Hematopoietic multipotent progenitor cell treated with erythropoietin and hydrocortisone succinate and interleukin-3 and kit ligand, for 6 days (in vitro differentiated cells): ENCODE measurements at regions not wholly inside any gene's neighbourhood (a gene's known extent, or its start where the extent isn't known, plus 50 kb on each side); places are given as distances from the start of the nearest gene placed in this dataset.
A peak's percentile ranks its signal among the peaks of the same experiment; 100 is the strongest.

Experiments
- DNase-seq: peaks from one replicate; pipeline ENCODE4 v3.0.0-alpha.2; 2015

DNA sequence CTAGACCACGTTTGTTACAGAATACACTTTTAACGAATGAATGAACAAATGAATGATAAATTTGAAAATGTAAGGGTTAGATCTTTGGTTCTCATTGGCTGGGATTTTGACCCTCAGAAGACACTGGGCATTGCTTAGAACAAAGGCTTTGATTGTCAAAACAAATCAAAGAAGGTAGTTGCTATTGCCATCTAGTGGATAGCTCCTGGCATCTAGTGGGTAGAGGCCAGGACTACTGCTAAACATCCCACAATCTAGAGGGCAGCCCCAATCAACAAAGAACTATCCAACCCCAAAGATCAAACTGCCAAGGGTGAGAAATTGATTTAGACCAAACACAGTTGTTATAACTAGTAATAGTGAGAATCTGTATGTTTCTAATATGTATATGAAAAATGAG lies 552.3 kb downstream of the KCNJ3 start:
- DNase-seq = peak; percentile 23

DNA sequence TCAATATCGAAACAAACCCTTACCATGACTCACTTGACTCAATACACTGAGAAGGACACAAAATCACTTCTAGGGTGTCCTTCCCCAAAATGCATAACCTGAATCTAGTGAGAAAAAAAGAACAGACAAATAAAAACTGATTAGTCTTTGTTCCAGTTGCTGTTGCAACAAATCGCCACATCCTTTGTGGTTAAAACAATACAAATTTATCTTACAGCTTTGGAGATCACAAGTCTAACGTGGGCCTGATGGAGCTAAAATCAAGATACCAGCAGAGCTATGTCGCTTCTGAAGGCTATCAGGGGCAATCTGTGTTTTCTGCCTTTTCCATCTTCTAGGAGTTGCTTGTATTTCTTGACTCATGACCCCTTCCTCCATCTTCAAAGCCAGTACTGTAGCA lies 541.7 kb downstream of the KCNJ3 start:
- DNase-seq = peak; percentile 50

DNA sequence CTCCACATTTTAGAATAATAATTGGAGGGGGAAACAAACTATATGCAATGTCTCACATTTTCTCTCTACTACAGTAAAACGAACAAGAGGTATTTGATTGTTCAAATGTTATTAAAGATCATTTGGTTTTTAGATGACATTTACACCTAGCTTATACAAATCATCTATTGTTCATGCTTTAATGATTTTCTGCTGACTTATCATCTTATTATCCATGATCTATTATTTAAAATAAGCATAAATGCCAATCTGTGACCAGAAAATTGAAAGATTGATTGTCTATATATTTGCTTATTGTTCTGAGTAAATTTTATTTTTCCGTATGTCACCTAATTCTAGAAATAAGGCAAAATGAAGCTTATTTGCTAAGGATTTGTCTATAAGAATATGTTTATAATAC lies 537.2 kb downstream of the KCNJ3 start:
- no peak for DNase-seq

DNA sequence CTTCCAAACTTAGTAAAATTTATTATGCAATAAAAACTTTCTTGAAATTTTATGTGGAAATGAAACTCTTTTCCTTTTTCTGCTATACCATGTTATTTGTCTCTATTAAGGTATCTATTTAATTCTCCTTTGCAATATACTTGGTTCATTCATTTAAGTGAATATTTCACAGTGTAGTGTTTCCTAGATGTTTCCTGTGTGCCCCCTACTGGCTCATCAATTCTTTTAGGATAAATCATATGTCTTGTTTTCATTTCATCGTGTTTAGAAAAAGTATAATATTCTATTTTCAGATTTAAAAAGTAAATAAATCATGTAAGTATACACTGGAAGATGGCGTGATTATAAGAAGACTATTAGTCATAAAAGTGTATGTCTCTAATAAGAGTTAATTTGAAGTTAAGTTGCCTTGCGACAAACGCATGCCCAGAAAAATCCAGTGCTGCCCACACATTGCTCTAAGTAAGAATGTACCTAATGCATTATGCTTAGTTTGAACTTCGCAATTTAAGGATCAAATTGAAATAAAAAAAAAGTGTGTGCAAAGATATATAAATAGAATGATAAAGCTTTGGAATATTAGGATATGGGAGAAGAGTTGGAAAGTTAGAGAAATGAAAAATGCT lies 525.4 kb downstream of the KCNJ3 start:
- DNase-seq = peak; percentile 39

DNA sequence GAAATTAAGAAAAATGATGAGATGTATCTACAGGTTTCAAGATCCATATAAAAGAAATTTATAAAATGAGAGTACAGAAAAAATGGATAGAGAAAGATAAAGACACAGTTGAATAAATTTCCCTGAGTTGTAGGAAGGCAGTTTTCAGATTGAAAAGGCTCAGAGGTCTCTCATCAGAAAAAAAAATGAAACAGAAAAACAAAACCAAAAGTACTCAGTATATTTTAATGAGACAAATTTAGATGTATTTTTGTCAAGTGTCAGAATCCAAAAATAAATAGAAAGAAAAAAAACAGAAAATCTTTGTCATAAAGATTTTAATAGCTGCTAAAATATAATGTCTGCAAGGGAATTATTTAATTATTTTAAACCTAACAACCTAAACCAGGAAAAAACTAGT lies 520.5 kb downstream of the KCNJ3 start:
- no peak for DNase-seq

DNA sequence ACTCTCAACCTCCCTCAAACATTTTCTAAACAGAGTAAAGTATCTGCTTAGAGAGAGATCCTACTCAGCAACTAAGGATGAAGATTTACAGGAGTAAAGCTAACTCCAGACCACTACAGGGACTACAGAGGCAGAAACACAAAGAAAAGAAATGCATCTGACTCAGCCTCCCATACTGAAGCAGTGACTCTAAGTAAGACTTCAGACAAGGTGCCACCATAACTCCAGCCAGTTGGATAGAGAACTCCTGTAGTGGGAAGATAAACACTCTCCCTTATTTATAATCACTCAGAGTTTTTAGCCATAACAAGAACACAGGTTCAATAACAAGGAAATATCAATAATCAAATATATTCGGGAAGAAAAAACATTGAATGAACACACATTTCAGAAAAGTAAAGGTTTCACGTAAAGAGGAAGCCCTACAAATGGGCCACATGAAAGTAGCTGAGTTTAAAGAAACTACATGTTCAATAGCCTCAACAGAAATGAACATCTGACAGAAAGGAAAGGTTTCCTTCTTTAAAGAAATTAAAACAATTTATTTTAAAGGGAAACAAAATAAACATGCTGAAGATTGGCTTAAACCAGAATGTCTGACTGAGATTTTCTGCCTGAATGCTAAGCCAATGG lies 519.9 kb downstream of the KCNJ3 start:
- DNase-seq = no peak

DNA sequence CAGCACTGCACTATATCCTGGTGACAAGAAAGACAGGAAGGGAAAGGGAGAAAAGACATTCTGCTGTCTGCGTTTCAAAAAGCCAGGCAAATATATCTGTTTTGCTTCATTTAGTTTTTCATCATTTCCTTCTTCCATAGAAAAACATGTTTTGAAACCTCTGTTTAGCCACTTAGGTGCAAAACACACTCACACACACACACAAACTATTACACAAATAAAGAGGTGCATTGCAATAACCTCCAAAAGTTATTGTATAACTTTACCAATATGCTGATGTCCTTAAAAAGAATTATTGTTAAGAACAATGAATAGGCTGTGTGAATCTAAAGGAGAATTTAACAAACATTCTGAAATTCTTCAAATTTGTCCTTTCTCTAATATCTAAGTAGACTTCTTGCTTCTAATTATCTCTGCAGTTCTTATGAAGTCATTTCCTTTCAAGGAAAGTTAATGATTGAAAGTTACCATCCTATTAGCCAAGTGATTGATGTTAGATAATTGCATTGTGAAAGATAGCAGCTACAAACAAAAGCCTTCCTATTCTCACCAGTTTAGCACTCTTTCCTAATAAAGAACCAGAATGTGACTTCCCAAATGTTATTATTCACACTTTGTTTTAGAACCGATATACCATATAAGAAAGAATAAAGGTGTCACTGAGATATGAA lies 516.7 kb downstream of the KCNJ3 start:
- DNase-seq = no peak

DNA sequence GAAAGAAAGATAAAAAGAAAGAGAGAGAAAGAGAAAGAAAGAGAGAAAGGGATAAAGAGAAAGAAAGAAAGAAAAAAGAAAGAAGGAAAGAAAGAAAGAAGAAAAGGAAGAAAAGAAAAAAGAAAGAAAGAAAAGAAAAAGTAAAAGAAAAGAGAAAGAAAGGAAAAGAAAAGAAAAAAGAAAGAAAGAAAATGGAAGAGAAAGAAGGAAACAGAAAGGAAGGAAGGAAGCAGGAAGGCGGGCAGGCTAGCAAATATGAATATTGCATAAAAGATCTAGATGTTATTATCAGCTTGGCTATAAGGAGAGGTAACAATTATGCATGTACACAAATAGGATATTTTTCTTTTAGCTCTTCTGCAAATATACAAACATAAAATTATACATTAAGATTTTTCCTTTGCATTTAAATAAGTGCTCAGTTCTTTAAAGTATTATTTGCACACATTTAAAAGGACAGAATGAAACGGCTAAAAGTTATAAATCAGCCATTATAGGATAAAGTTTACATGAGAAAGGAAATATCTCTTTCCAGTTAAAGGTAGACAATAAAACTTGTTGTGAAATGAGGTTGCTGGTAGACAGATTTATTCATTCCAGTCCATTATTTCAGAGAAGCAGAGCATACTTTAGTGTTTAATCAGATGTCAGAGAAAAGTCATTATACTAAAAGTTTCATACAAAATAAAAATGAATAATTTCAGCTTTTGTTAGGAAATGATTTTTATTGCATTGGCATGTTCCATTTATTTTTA lies 511.4 kb downstream of the KCNJ3 start:
- DNase-seq = no peak

DNA sequence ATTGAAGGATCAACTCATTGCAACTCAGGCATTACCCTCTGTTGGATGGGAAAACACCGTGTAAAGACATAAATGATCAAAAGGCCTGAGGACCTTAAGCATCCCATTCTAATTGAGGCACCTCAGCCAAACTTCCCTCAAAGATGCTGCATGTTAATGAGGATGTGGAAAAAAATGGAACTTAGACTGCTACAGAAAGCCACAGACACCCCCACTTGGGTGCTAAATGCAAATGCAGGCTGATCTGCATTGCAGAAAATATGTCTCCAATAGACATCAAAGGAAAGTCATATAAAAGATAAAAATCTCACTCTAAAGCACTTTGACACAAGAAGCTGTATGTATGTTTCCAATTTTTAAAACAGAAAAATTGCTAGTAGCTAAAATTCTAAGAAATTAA lies 504.7 kb downstream of the KCNJ3 start:
- no peak for DNase-seq

DNA sequence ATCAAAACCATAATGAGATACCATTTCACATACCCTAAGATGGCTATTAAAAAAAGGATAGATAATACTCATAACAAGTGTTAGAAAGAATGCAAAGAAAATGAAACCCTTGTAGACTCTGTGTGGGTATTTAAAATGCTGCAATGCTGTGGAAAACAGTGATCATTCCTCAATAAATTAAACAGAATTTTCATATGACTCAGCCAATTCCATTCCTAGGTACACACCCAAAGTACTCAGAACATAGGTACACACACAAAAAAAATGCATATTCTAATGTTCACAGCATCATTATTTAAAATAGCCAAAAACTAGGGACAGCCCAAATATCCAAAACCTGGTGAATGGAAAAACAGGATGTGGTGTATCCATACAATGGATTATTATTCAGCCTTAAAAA lies 502.3 kb downstream of the KCNJ3 start:
- DNase-seq = no peak

DNA sequence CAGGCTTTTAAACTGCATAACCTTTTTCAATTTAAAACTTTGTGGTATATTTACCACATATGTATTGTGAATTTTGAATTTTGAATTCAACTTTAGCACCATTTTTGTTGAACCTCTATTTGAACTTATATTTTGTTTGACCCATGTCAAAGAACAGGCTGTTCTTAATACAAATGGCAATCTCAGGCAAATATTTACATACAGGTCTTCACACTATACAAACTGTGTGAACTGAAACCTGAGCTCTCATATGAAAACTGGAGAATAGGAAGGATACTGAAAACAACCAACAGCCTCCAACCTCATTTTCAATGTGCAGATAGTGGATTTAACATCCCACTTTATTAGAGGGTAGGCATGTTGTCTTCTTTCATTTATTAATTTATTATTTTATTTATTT lies 491.8 kb downstream of the KCNJ3 start:
- DNase-seq = no peak

DNA sequence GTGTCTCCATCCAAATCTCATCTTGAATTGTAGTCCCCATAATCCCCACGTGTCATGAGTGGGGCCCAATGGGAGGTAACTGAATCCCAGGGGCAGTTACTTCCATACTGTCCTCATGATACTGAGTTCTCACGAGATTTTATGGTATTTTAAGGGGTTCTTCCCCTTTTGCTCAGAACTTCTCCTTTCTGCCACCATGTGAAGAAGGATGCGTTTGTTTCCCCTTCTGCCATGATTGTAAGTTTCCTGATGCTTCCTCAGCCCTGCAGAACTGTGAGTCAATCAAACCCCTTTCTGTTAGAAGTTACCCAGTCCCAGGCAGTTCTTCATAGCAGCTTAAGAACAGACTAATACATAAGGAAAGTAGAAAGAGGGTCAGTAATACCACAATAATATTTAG lies 480.4 kb downstream of the KCNJ3 start:
- DNase-seq = peak; percentile 5

DNA sequence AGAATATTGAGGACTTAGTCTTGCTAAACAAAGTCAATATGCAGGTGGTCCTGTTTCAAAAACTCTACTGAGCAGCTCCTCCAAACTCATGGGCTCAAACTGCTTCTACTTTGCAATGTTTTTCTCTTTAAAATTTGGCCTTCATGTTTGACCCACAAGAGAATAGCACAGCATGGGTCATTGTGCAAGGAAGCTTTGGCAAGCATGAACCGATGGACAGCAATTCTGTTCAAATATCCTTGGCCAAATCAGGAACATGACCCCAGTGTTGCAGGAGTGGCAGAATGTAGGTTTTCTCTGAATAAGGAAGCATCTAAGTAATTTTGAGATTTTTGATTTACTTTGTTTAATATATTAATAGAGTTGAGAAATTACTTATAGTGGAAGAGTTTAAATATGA lies 477.9 kb downstream of the KCNJ3 start:
- no peak for DNase-seq

DNA sequence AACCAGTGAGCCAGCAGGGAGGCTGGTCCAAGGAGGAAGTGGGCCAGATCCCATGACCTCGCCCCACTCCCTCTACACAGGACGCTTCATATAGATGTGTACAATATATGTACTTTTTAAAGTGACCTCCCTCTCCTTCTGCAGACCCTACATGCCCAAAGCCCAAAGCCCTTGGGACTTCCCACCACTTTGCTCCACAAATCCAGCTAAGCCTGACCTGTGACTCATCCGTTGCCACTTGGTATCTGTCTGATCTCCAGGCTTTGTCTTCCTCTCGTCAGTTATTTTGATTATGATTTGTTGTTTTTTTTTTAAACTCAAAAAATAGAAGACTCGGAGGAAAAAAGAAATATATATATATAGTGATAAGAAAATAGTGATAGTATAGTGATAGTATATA lies 470.8 kb downstream of the KCNJ3 start:
- DNase-seq = no peak

DNA sequence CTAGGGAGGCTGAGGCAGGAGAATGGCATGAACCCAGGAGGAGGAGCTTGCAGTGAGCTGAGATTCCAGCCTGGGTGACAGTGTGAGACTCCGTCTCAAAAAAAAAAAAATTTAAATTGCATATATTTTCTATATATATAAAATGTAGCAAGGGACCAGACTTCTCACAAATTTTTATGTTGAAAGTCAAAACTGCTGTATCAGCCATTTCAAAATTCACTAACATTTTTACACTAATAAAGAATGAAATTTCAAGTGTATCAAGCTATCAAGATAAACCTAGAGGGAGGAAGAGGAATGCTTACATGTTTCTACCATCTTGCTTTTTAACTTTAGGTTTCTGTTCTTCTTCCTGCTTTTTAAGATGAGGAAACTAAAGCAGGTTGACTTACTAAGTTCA lies 464.0 kb downstream of the KCNJ3 start:
- DNase-seq = no peak

DNA sequence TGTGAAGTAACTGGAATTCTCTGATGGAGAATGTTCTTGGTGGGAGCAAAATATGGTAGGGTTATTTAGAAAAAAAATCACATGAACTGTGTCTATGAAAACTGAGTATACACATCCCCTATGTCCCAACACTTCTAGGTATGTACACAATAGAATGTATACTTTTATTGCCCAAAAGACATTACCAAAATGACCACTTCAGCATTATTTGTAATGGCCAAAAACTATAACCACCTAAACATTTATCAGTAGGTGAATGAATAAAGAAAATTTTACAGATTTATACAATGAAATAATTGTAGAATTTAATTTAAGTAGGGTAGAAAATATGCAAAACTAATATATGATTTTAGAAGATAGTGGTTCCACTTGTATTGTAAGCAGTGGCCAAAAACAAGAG lies 462.8 kb downstream of the KCNJ3 start:
- DNase-seq = no peak

DNA sequence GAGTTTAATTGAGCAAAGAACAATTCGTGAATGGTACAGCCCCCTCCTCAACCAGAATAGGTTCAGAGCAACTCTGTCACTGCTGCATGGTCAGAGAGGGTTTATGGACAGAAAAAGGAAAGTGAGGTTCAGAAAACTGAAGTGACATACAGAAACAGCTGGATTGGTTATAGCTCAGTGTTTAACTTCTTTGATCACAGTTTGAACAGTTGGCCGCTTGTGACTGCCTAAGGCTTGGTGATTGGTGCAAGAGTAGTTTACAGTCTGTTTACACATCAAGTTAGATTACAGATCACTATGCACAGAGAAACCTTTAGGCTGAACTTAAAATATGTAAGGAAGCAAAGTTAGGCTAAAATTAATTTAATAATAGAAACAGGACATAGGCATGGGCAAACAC lies 459.2 kb downstream of the KCNJ3 start:
- DNase-seq = no peak

DNA sequence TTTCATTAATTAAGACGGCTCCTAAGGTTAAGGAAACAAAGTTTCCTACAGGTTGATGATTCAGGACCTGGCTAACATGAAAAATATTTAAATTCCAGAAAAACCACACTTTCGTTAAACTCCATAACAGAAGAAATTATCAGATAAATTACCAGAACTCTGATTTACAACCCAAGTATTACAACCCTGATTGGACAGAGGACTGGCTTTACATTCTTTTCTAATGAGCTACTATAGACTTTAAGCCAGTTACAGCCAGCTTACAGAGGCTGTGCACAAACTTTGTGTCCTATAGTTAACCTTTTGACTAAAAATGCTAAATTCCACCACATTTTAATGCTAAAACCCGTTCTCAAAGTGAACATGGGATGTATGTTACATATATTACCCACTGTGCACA lies 458.6 kb downstream of the KCNJ3 start:
- no peak for DNase-seq

DNA sequence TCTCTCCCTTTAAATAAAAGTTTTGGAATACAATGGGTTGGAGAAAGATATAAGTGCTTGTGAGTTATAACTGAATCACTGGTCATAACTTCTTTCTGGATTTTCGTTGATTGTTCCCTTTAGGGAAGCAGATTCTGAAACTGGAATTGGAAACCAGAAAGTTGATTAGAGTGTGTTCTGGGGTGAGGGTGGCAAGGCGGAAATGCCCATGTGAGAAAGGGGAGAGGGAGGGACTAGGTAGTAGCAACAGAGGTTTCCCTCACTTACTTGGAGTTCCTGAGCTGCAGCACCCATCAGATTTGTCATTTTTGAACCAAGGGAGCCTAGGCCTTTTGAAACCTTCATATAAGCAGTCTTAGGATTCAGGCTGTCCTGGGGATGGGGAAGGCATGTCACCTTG lies 453.4 kb downstream of the KCNJ3 start:
- no peak for DNase-seq

DNA sequence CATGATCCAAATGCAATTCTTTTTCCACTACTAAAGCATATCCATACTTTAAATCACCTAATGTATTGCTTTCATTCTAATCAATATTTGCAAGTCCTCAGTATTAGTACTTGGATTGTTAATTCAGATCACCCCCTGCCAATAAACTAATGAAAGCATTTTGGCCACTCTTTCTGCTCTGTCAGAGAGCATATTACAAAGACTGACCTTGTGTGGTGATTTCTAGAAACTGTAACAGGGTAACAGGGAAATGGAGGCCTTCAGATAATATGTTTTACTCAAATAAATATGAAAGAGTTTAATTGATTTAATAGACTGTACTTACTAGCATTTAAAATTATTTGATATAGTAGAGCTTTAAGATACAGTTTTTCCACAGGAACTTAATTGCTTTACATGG lies 453.0 kb downstream of the KCNJ3 start:
- DNase-seq = no peak

DNA sequence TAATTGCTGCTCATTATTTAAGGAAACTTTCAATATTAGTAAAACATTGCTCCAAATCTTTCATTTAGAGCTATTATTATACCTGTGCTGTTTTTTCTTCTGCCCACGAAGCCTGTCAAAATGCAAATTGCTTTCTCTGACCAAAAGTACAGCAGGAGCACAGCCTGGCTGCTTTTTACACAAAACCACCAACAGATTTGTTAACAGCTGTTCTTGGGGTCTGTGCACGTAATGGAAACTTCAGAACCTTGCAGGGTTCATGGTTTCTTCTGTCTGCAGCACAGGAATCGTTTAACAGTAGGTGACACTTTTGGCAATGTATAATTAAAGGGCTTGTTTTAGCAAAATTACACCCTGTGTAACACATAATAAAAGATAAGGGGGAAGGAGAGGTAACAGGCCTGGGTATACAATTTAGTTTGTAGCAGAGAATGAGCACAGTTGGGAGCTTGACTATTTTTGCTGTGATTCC lies 447.3 kb downstream of the KCNJ3 start:
- no peak for DNase-seq

DNA sequence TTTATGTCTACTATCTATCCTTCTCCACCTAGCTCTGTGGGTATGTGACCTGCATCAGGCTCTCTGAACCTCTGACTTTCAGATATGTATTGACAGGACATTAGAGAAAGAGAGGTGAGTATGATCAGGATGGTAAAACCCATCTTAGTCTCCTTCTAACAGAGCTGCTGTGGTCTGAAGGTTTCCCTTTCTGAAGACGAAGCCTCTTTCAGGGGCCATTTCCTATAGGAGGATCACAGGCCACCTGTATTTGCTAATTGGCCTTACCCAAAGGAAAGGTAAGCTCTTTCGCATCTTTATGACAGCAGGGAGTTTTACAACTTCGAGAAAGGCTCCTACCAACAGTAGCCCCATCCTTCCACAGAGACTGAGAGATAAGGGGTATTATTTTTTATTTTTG lies 442.9 kb downstream of the KCNJ3 start:
- DNase-seq = no peak

DNA sequence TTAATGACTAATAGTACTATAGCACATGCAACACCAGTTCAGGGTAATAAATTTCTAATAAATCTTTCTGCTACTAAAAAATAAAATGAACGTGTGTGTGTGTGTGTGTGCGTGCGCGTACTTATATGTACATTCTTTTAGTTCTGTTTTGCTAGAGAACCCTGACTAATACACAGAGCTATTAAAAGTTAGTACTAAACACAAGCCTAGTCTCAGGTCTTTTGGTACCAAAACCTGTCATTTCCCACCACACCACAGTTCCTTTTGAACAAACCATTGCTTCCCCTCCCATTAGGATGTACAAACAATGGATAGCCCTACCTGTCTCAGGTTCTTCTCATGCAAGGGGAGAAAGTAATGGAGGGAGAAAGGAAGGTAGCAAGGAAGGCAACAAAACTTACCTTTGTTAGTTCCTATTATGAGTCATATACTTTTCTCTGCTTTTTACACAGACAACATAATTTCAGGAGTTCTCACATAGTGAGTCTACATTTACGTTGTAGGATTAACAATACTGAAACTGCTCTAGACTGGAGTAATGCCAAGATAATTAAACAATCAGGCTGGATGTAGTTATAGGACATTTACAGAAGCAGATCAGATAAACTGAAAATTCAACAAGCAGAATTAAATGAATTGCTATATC lies 427.2 kb downstream of the KCNJ3 start:
- DNase-seq = no peak
